ENCODE measurements at regions not wholly inside any gene's neighbourhood (a gene's known extent, or its start where the extent isn't known, plus 50 kb on each side); places are given as distances from the start of the nearest gene placed in this dataset.
A peak's percentile ranks its signal among the peaks of the same experiment; 100 is the strongest.
"Not testable (repeated sequence)": the region's sequence is repeated elsewhere in the genome, so short reads cannot be mapped to it uniquely, and the experiment has no call there.

DNA sequence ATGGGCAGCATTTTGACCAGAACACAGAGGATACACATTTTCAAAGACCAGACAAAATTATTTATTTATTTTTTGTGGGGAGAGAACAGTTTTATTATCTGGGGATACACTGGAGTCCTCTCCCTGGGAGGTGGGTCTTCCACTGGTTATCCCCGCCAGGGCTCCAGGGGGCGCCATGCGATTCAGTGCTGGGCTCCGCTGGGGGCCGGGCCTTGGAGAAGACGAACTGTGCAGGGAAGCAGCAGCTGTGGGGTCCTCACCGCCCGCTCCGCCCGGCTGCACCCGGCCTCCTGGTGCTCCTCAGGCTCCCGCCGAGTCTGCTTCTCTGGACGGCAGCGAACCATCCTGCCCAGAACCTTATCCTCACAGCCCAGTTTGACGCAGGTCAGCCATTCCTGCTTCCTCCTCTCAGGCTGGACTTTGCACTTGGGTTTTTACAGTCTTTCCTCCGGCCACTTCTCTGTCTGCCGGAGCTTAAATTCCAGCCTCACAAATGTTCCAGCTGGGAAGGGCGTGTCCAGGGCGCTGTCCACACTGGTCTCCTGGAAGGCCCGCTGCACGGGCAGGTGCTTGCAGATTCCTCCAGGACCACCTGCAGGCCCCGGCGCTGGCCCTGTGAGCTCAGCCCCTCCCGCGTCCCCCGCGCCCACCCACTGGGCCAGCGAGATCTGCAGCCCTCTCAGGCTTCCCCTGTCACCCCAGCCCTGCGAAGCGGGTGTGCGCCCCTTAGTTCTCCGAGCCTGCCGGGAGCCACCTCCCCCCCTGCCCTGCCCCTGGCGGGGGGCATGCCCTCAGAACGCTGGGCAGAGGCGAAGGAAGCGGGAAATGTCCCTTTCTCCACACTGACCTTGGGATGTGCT is 1830.0 kb upstream of the DEFB115 start:
- DNase-seq = no peak

DNA sequence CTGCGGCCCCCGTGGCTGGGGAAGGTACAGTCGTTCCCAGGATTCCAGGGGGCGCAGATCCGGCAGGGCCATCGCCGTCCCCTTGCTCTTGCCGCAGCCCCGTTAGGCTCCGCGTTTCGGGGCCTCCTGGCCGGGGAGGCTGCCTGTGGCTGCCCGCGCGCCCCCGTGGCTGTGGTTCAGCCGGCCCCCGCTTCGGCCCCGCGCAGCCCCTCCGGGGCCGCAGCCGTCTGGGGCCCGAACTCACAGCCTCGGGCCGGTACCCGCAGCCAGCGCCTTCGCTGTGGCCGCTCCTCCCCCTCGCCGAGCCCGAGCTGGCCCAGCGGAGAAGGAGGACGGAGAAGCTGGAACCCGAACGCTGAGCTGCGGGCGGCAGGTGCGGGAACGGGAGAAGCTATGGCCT is 1826.9 kb upstream of the DEFB115 start:
- DNase-seq = no peak

DNA sequence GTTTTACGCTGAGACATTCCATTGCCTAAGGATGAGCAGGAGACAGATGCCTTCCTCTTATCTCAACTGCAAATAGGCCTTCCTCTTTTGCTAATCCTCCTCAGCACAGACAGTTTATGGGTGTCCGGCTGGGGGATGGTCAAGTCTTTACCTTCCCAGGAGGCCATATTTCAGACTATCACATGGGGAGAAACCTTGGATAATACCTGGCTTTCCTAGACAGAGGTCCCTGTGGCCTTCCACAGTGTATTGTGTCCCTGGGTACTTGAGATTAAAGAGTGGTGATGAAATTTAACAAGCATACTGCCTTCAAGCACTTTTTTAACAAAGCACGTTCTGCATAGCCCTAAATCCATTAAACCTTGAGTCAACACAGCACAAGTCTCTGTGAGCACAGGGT is 1816.7 kb upstream of the DEFB115 start:
- DNase-seq = not testable (repeated sequence)

DNA sequence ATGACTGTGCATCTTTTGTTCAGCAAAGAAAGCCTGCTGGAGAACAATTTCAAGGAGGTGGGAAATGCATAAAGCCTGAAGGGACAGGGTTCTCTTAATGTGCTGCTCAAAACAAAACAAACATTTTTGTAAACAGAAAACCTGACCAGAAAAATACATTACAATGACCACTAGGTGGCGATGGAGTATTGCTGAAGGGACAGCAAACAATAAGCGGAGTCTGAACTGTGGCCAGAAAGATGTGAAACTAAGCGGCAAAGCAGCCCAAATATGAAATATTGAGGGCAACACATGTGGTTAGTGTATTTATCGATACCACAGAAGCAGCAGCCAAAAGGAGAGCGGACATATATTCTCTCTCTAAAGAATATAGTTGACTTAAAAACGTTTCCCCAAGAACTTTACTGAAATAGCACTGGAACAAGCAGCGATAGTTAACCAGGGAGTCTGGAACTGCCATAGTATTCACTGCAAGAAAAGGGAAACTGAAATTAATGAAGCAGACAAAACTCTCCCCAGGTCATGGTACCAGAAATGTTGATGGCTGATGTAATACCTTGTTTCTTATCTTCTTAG is 1814.2 kb upstream of the DEFB115 start:
- not testable (repeated sequence) for DNase-seq

DNA sequence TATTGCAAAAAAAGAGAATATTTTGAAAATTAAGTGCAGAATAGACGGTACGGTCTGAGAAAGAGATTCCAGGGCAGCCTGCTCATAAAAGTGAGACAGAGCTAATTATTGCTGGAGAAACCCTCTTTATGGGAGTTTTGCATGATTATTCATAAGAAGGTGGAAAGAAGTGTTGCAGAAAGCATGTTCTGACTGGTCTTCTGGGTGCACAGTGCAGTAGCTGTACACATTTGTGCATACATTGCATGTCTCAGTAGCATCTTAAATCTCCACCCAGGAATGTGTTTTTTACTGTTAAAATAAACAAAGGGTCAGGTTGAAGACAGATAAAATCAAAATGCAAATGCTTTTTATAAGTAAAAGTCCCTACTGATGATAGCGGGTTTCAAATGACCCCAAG is 1813.6 kb upstream of the DEFB115 start:
- DNase-seq = no peak

DNA sequence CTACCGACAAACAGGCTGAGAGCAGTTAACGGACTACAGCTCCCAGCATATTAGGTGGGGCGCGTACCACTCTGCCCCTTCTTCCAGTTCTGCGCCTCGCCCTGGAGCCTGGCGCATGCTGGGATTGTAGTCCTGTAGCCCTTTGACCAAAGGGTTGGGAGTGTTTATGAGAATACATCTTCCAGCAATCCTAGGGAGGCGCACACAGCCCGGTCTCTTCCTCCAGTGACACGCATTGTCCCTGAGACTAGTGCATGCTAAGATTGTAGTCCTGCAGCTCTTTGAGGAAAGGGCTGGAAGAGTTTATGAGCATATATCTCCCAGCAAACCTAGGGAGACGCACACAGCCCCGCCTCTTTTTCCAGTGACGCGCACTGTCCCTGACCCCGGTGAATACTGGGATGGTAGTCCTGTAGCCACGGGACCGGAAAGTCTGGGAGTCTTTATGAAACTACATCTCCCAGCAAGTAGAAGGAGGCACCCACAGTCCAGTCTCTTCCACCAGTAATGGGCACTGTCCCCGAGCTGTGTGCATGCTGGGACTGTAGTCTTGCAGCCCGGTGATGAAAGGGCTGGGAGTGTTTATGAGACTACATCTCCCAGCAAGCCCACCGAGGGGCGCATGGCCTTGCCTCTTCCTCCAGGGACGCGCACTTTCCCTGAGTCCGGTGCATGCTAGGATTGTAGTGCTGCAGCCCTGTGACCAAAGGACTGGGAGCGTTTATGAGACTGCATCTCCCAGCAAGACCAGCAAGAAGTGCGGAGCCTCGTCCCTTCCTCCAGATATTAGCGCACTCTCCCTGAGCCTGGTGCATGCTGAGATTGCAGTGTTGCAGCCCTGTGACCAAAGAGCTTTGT is 1812.2 kb upstream of the DEFB115 start:
- peak; percentile 76 for DNase-seq

DNA sequence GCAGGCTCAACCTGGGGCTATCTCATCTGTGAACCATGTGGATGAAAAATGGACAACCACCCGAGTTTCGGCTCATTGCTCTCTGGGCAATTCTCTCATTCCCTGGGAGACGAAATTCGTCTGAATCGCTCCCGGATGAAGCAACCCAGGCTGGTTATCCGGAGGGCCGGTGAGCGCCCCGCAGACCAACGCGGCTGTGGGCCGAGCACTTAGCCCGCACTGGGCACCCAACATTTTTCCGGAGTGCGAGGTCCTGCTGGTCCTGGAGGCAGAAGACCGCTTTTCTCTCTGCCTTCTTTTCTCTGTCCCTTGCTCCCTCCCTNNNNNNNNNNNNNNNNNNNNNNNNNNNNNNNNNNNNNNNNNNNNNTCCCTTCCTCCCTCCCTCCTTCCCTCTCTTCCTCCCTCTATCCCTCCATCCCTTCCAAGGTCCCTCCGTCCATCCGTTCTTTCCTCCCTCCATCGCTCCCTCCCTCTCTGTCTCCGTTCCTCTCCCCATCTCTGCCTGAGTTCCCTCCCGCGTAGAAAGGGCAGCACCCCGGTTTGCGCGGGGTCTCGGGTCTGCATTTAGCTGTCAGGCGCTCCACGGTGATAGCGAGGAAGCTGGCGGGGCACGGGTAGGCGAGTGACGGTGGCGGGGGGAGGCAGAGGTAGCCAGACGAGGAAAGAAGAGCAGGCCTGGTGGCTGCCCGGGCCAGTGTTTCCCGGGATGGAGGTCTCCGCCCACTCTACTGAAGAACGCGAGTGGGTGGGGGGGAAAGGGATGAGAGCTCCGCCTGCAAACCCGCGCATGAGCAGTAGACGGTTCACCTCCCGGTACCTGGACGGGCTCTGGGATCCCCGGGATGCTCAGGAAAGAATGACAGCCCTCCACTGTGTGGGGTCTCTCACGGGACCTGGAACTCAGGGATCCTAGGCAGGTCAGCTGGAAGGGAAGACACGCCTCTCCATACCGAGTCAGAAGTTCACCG is 1809.7 kb upstream of the DEFB115 start:
- DNase-seq = not testable (repeated sequence)

DNA sequence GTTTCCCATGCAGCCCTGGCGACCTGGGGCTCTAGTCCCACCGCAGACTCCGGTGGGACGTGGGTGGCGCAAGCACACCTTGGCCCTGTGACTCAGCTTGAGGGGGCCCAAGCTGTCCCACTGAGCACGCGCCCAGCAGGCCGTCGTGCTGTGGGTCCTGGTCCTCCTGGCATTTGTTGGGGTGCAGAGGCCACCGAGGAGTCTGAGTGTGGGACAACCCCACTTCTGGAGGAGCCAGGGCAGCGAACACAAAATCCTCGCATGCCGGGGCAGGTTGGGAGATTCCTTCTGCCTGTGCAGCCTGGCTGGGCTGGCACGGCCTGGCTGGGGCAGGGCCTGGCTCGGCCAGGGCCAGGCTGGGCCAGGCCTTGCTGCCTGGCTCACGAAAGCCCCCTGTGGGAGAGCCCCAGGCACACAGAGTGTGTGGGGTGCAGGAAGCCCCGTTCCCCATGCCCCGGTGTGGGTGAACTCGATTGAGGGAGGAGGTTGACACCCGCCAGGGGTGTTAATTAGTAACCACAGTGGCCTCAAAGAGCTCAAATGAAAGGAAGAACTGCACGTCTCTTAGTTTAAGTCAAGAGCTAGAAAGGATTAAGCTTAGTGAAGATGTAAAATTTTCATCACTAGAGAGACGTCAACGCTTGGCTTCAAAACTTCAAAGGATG is 1808.5 kb upstream of the DEFB115 start:
- DNase-seq = no peak

DNA sequence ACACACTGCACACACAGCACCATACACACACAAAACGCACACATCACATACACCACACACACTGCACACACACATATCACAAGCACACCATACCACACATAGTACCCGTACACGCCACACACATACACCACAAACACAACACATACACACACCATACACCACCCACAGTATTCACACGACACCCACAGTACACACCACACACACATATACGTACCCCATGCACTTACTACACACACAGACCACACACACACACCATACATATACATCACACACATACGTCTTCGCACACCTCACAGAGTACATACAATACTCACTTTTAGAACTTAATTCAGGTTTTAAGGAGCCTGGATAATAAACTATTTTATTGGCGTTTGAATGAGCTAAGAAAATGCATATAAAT is 1805.3 kb upstream of the DEFB115 start:
- no peak for DNase-seq

DNA sequence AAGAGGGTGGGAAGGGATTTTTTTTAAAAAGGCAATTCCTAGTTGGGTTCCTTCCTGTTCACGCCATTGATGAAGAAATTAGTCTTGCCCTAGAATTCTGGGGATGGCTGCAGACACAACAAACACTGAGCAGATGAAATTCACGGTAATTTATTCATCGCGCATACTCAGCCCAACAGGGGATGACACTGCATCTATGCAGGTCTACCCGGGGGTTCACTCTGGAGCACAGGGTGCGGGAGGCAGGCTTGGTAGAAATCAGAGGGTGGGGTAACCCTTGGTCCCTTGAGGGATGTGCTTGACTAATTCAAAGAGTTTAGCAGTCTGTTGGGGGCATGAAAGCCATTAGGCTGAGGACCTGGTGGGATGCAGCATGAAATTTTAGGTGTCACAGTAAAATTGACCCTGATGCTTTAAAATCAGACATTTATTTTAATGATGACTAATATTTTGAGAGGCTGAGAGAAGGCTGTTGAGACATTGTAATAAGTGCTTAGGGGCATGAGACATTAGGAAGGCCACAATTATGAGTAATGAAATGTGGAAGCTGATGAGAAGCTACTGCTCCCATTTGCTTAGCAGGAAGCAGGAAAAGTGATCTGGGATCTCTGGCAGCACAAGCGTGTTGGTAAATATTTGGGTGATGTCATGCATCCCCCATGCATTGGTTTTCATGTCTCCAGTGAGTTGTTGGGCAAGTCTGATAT is 1800.3 kb upstream of the DEFB115 start:
- DNase-seq = not testable (repeated sequence)

DNA sequence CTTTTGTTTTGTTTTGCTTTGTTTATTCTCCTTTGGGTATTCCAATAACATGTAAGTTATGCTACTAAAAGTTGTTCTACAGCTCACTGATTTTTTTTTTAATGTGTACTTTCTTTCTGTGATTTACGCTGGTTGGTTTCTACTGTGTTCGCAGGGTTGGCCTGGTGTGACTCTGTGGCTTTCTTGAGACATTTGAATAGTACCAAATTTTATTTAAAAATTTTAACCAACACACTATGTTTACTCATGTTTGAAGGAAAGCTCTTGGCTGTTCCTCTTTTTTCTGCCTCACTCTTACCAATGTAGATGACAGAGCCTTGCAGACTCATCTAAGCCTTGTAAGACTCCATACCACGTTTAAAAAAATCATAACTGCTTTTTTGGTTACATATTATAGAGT is 1784.9 kb upstream of the DEFB115 start:
- DNase-seq = no peak

DNA sequence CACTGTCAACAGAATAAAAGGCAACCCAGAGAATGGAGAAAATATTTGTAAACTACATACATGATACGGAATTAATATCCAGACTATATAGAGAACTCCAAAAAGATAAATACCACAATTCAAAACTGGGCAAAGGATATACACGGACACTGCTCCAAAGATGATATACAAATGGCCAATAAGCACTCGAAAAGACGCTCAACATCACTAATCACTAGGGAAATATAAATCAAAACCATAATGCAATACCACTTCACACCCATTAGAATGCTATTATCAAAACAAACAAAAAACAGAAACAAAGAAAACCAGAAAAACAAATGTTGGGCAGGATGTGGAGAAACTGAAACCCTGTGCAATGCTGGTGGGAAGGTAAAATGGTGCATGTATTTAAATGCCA is 1764.6 kb upstream of the DEFB115 start:
- not testable (repeated sequence) for DNase-seq

DNA sequence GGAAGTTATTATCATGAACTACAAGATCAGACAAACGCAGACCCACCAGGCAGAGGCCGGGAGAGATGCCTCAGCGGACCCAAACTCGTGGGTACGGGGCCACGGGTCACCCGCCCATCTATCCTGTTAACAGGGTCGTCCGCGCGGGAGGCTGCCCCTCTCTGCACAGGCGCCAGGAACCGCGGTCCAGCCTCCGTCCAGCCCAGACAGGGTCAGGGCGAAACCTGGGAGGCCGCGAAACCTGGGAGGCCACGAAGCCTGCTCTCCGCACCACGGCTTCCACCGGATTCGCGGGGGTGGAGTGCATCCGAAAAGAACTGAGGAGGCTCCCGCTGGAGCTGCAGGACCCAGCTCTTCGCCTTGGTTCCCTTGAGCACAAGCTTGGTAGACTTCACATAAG is 1760.7 kb upstream of the DEFB115 start:
- not testable (repeated sequence) for DNase-seq

DNA sequence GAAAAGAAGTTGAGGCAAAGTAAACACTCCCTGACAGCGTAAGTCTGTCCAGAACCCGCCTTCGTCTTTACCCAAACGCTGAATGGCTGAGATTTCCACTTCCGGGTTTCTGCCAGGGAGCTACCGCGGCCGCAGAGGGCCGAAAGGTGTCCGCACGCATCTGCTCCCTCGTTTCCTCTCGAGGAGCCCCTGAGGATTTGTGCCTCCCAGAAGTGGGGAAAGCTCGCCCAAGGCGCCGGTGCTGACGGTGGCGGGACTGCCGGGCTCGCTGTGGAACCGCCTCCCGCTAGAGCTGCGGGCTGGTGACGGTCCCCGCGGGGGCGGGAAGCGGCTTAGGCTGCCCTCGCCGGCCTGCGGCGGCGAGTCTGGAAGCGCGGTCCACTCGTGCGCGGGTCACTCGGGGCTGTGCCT is 1760.2 kb upstream of the DEFB115 start:
- DNase-seq = peak; percentile 75

DNA sequence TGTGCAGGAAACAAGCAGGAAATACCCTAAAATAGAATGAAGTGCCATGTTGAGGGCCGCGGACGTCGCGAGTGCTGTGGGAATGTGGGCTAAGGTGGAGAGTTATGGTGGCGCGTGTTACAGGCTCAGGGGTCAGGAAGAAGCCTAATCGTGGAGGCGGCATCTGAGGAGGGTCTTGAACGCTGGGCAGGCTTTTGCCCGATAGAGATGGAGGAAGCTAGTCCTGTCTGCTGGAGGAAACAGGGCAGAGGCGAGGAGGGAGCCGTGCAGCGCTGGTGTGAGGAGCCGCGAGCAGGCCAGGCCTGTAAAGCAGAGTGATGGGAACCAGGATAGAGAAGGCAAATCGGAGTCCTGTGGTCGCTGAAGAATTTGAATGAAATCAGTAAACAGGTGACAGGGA is 1759.8 kb upstream of the DEFB115 start:
- DNase-seq = peak; percentile 68

DNA sequence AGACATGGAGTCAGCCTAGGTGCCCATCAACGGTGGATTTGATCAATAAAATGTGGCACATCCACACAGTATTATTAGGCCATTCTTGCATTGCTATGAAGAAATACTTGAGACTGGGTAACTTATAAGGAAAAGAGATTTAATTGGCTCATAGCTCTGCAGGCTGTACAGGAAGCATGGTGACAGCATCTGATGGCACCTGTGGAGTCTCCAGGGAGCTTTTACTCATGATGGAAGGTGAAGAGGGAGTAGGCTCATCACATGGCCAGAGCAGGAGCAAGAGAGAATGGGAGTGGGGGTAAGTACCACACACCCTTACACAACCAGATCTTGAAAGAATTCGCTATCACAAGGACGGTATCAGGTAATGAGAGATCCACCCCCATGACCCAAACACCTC is 1756.7 kb upstream of the DEFB115 start:
- not testable (repeated sequence) for DNase-seq

DNA sequence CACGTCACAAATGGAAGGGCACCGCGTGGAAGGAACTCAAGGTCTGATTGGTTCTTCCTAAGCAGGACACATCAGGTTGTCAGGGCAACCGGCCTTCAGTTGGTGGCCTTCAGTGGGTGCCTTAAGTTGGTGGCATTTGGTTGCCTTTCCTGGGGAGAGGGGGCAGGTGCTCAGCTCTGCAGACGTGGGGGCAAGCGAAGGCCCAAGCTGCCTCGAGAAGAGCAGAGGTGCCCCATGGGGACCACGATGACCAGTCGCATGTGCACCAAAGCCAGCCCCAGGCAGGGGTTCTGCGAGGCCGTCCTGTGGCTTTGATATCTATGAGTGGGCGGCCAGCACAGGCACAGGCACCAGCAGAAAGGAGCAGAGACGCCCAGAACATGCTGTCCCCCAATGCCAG is 1742.8 kb upstream of the DEFB115 start:
- peak; percentile 63 for DNase-seq

DNA sequence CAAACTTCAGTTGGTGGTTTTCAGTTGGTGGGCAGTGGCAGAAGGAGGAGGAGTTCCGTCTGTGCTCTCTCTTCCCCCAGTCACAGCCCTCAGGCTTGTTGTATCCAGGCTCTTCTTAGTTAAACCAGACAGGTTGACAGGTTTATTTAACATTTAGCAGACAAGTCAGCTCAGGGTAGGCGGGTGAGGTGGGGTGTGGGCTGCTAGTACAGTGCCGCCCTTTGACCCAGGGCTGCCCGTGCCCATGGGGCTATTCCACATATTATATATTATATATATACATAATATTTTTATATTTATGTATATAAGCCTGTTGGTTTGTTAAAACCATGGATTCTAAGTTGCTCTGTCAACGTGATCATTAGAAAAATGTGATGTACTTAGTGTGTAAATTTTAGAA is 1740.6 kb upstream of the DEFB115 start:
- DNase-seq = not testable (repeated sequence)

DNA sequence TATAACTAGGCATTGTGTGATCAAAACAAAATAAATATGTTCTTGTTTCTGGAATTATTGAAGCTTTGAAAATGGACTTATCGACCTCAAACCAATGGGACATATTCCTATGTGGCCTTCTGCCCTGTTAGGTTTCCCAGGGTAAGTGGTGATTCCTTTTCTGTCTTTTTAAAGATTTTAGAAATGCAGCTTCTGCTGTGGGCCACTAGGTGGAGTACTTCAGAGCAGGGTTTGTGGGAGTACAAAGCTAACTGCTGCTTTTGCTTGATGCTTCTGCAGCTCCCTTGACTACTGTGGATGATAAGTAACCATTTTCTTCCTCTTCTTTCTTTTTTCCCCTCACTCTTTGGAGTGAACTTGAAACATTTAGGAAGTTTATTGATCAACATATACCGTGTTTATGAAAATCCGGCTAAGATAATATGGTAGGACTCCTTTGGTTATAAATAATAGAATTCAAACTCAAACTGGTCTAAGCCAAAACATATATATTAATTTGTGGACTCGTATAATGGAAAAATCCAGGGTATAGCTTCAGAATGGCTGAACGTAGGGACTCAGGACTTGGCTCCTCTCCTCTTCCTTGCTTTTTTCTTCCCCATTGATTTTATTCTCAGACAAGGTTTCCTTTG is 1737.7 kb upstream of the DEFB115 start:
- not testable (repeated sequence) for DNase-seq

DNA sequence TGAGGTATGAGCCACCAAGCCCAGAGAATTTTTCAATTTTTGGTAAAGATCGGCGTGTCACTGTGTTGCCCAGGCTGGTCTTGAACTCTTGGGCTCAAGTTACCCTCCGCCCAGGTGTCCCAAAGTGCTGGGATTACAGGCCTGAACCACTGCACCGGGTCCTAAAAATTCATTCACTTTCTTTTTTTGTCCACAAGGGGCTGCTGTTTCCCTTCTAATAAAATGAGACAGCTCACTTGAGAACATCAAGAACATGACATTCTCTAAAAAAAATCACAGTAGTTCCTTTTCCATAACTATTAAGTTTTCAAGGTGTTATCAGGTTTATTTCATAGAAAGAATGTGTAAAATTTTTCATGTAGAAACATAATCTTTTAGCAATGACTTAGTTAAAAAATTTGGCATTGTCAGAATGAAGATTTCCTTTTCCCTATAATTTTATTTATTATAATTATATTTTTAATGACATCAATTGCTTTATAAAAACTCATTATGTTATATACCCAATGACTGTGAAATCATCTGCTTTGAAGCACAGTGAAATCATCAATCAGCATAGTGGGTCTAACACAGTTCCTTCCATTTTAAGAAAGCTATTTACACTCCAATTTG is 1723.8 kb upstream of the DEFB115 start:
- not testable (repeated sequence) for DNase-seq
